ENCODE measurements at regions not wholly inside any gene's neighbourhood (a gene's known extent, or its start where the extent isn't known, plus 50 kb on each side); places are given as distances from the start of the nearest gene placed in this dataset.

GRCh38 chr11:31966846-31967245 lies 124.0 kb upstream of the RCN1 start:
- no peak overlapping the region for H4K5ac ChIP-seq (ENCODE audit: insufficient read length, low read depth, low read length)

More at GRCh38 chr11:31966846-31967245, 124.0 kb upstream of the RCN1 start:
- Histone ChIP-seq H2AK5ac (ENCODE audit: low read depth, low read length) (no peak overlapping the region), H2BK20ac (ENCODE audit: low read length) (no peak overlapping the region), H3K23ac (ENCODE audit: insufficient read length) (no peak overlapping the region), H3K18ac (ENCODE audit: extremely low read depth, low read length) (no peak overlapping the region), H3K79me1 (ENCODE audit: low read depth, low read length) (no peaks in the 10 kb centered on the region), H4K91ac (replicated peaks; ENCODE audit: insufficient read length, low read length) (no peak overlapping the region), H2BK15ac (ENCODE audit: low read length) (no peak overlapping the region; the same call in 1 of the 2 replicates), H3K4ac (replicated peaks; ENCODE audit: insufficient read length, low read depth, low read length) (no peak overlapping the region), H3K4me1 (replicated peaks in 1 of 4; ENCODE audit: control insufficient read depth in 3 of 4, insufficient read depth in 4 of 4, low read length in 3 of 4) (no peaks in the 10 kb centered on the region), H2AFZ (ENCODE audit: low read length) (no peak overlapping the region), H2BK120ac (replicated peaks; ENCODE audit: low read depth, low read length) (no peak overlapping the region), H3K23me2 (ENCODE audit: low read depth, low read length) (no peaks in the 10 kb centered on the region), H3K56ac (replicated peaks; ENCODE audit: insufficient read length, low read depth, low read length) (no peak overlapping the region), H4K20me1 (replicated peaks in 1 of 2; ENCODE audit: control insufficient read depth in 1 of 2, insufficient read depth in 2 of 2, low read length in 2 of 2) (no peaks in the 10 kb centered on the region), H3K36me3 (ENCODE audit: control insufficient read depth in 2 of 4, insufficient read depth in 4 of 4, low read length in 3 of 4) (no peaks in the 10 kb centered on the region), H3K9ac (replicated peaks in 1 of 4; ENCODE audit: extremely low read depth in 1 of 4, low read depth in 3 of 4, low read length in 3 of 4) (no peak overlapping the region), H3K9me3 (ENCODE audit: insufficient read depth in 2 of 2, low read depth in 1 of 2, low read length in 1 of 2) (peaks cover 0 to 8% of the 10 kb centered on the region in 2 experiments; a peak in 2 of 4 replicates), H3K27me3 (replicated peaks in 1 of 4; ENCODE audit: control insufficient read depth in 3 of 4, extremely low read depth in 1 of 4, insufficient read depth in 3 of 4, low read length in 3 of 4) (no peaks in the 10 kb centered on the region), H3K79me2 (ENCODE audit: control insufficient read depth in 1 of 2, insufficient read depth in 2 of 2, low read length in 2 of 2) (no peaks in the 10 kb centered on the region), H3K27ac (ENCODE audit: low read depth, low read length) (no peak overlapping the region), H3K4me3 (ENCODE audit: extremely low read depth in 1 of 4, insufficient read depth in 2 of 4, low read depth in 3 of 4, low read length in 4 of 4) (no peak overlapping the region), H4K8ac (ENCODE audit: extremely low read depth, insufficient read depth, low read length) (no peak overlapping the region), H2BK5ac (ENCODE audit: low read depth, low read length) (no peak overlapping the region), H3K14ac (ENCODE audit: insufficient read length) (no peak overlapping the region), H3K4me2 (ENCODE audit: insufficient read depth in 1 of 2, low read depth in 2 of 2, low read length in 2 of 2) (no peak overlapping the region), H2BK12ac (ENCODE audit: low read depth, low read length) (no peak overlapping the region)
- FAIRE-seq (no peak), DNase-seq (ENCODE audit: low read depth in 1 of 2, low spot score in 2 of 2) (no peak)
- ChIA-PET POLR2A (ENCODE audit: partially characterized antibody) (no interaction called here), CTCF (ENCODE audit: partially characterized antibody) (interaction anchor here (0.9 to 1.4 kb wide), 5 partner anchors 9 to 209 kb away, joined by 3 to 15 read pairs (median 3); no protein-coding TSS in a partner anchor)
- WGBS, 2 experiments (ENCODE audit: extremely low coverage in 1 of 2, insufficient coverage in 1 of 2, insufficient read length in 1 of 2, insufficient replicate concordance in 2 of 2, low coverage in 1 of 2, low lambda C conversion rate in 2 of 2, missing lambda C conversion rate in 1 of 2): 88% methylated on average over 9 of the region's 9 CpGs; no CpG with 5 or more reads in 1 of the 2 experiments
- no peak for TF ChIP-seq CHD1 (IDR thresholded peaks at IDR 0.05; ENCODE audit: low read depth, low read length)
- TF ChIP-seq ZNF274 (IDR thresholded peaks at IDR 0.05; ENCODE audit: borderline replicate concordance, extremely low read depth, low read length): no peak
- TF ChIP-seq MAFK (IDR thresholded peaks at IDR 0.05; ENCODE audit: low read depth, low read length): no peak
- no peak for TF ChIP-seq FOSL1 (IDR thresholded peaks at IDR 0.05; ENCODE audit: insufficient read depth, low read depth, low read length)

All from H1 (cell line).